Retina (tissue), 1 donor: ENCODE measurements at regions not wholly inside any gene's neighbourhood (a gene's known extent, or its start where the extent isn't known, plus 50 kb on each side); places are given as distances from the start of the nearest gene placed in this dataset.
"Not testable (repeated sequence)": the region's sequence is repeated elsewhere in the genome, so short reads cannot be mapped to it uniquely, and the experiment has no call there.

Experiments
- DNase-seq: peaks from one replicate; pipeline ENCODE4 v3.0.0-alpha.2; 2016

GRCh38 chr5:1576851-1577250, 53.1 kb upstream of the LPCAT1 start:
- DNase-seq = not testable (repeated sequence)

- not testable (repeated sequence) for DNase-seq
Observed at GRCh38 chr5:1575991-1576714, 52.4 kb upstream of the LPCAT1 start.

GRCh38 chr5:1575491-1575890, 51.7 kb upstream of the LPCAT1 start:
- not testable (repeated sequence) for DNase-seq

GRCh38 chr5:1574023-1574318, 50.2 kb upstream of the LPCAT1 start:
- DNase-seq = not testable (repeated sequence)

GRCh38 chr5:1573217-1574022, 49.7 kb upstream of the LPCAT1 start:
- DNase-seq = not testable (repeated sequence)
